Suppressor macrophage treated with lipopolysaccharide for 1 hour (primary cell): ENCODE measurements at regions not wholly inside any gene's neighbourhood (a gene's known extent, or its start where the extent isn't known, plus 50 kb on each side); places are given as distances from the start of the nearest gene placed in this dataset.

ENCODE experiments used
- DNase-seq, 3 donors: peaks; one replicate each; pipeline ENCODE4 v3.0.0-alpha.2; 2020 to 2022

DNA sequence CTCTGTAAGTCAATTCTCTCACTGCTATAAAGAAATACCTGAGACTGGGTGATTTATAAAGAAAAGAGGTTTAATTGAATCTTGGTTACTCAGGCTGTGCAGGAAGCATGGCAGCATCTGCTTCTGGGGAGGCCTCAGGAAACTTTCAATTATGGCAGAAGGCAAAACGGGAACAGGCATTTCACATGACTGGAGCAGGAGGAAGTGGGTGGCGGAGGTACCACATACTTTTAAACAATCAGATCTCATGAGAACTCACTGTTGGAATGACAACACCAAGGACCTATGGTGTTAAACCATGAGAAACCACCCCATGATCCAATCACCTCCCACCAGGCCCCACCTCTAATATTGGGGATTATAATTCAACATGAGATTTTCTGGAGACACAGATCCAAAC, 315.7 kb upstream of the NRP1 start:
- DNase-seq = peak; percentile 52 to 61 (median 58)

- peak in 2 of 3 donors; percentile 44 to 46 for DNase-seq
These were observed 308.6 kb upstream of the NRP1 start for GRCh38 chr10:33643042-33643441.

- DNase-seq = no peak
These were observed 304.4 kb upstream of the NRP1 start for GRCh38 chr10:33638891-33639290.

DNA sequence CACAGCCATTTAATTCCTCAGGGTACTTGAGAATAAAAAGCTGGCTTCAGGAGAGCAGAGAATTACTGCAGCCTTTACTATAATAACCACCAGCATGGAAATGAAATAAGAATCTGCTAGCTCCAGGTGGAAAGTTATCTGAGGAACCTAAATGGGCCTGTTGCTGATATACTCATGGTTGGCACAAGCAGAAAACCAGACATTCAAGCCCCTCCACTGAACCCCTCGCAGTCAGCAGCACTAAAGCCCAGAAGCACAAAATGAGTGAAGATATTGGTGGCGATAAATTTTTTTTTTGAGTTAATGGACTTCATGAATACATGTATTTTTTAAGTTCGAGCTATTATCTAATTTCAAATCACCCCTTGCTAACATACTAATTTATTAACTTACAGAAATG, 303.9 kb upstream of the NRP1 start:
- DNase-seq = no peak

- no peak for DNase-seq
These were observed 301.6 kb upstream of the NRP1 start for GRCh38 chr10:33635967-33636515.

DNA sequence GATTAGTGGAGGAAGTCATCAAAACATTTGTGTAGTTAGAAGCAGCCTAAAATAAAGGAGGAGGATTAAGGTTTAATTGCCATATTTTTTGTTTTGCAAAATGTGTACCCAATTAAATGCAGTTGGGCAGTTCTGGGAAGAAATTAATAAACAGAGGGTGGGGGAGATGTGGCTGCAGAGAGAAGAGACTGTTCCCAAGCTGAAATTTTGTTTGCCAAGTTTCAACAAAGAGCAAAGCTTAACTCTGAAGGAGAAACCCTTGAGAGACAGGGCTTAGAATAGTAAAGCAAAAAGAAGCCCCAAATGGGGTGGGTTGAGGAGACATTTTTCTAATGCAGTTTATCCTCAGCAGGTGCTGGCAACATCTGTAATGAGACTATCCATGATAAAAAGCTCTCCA, 298.0 kb upstream of the NRP1 start:
- DNase-seq = no peak

GRCh38 chr10:33631991-33632390, 297.5 kb upstream of the NRP1 start:
- DNase-seq = no peak

GRCh38 chr10:33630761-33631160, 296.3 kb upstream of the NRP1 start:
- DNase-seq = no peak

DNA sequence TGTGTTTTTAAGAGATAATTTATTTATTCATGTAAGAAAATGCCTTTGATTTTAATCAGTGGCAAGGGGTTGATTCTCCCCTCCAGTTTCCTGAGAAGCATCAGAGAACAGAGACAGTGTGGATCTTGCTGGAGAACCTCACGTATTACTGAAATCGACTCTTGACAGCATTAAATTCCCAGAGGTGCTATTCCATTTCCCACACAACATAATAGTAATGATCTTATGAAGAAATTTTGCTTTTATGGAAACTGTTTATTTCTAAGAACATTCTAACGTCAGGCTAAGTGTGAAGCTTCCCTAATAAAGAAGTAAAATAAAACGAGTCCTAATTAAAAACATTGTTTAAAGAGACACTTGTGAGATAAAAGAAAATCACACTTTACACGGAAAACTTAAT, 293.1 kb upstream of the NRP1 start:
- no peak for DNase-seq

- DNase-seq = no peak
These were observed 292.5 kb upstream of the NRP1 start for GRCh38 chr10:33626798-33627466.

GRCh38 chr10:33623669-33624068, 289.2 kb upstream of the NRP1 start:
- peak; percentile 16 to 32 (median 24) for DNase-seq

GRCh38 chr10:33621101-33621500, 286.6 kb upstream of the NRP1 start:
- peak; percentile 78 to 98 (median 93) for DNase-seq

DNA sequence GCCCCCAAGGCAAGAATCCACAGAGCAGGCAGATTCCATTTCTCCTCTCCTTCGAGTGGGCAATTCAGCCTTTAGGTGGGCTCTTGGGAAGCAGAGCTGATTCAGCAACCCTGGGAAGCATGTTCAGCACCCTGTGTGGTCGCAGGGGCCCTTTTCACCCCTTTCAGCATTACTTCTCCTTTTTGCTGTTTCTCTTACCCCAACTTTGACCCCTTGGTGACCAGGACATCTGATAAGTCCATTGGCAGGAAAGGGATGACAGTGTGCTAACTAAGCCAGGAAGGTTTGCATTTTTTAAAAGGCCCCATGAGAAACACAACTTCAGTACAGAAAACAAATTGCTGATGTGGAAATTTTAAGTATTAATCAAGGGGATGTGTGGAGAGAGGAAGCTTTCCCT, 283.7 kb upstream of the NRP1 start:
- DNase-seq = no peak

GRCh38 chr10:33617381-33618080, 283.1 kb upstream of the NRP1 start:
- no peak for DNase-seq

DNA sequence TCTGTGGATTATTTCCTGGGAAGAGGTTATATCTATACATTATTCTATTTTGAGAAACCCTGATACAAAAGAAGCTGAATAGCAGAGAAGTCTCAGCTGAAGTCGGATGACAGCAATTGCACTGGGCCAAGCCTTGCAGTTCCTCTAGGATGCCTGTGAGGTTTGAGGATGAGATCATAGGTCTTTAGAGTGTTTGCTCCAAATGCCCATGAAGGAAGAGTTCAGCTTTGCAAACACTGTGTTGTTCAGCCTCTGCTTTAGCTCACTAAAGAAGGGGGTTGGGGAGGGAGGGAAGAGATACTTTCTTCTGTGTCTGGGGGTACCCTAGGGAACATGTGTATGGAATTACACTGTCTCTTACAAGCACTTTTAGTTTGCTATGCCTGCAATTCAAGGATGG, 282.5 kb upstream of the NRP1 start:
- peak; percentile 46 to 66 (median 54) for DNase-seq

DNA sequence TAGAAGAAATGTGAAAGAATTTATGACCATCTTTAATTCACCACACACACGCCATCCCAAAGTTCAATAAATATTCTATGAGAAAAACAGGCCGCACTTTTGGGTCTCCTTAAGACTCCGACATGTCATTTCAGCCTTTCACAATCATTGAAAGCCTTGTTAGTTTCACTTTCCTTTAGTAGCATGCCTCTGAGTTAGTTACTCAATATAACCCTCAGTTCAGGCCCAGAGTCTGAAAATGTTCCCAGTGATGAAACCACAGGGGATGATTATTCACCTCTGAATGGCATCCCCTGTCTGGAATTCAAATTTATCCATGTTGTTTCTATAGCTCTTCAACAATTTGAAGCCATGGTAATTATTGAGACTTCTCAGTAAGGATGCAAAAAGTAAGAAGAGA, 278.1 kb upstream of the NRP1 start:
- DNase-seq = peak; percentile 77 to 93 (median 89)

DNA sequence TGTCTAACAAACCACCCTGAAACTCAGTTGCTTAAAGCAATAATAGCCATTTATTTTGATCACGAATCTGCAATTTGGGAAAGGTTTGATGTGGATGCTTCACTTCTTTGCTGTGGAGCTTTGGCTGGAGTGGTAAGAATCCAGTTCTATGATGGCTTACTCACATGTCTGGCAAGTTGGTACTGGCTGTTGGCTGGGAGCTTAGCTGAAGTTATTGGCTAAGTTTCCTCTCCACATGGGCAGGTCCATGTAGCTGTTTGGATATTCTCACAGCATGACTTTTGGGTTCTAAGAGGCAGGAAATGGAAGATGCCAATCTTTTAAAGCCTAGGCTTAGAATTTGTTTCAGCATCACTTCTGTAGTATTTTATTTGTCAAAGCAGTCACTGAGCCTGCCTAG, 277.6 kb upstream of the NRP1 start:
- peak in 2 of 3 donors; percentile 10 to 23 for DNase-seq

DNA sequence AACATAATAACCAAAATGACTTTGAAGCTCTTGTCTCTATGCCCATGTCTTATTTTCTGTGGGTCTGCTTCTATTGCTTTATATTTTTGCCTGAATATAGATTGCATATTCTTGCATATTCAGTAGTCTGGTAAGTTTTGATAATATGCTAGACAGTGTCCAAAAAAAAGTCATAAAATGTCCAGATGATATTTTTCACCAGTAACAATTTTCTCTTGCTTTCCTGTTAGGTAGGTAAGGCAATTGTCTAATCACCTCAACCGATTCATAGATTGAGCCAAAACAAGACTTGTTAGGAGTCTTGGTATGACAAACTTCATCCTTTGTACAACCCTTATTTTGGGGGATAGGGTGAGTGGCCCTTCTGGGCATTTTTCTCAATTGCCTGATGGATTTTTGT, 277.0 kb upstream of the NRP1 start:
- DNase-seq = no peak

DNA sequence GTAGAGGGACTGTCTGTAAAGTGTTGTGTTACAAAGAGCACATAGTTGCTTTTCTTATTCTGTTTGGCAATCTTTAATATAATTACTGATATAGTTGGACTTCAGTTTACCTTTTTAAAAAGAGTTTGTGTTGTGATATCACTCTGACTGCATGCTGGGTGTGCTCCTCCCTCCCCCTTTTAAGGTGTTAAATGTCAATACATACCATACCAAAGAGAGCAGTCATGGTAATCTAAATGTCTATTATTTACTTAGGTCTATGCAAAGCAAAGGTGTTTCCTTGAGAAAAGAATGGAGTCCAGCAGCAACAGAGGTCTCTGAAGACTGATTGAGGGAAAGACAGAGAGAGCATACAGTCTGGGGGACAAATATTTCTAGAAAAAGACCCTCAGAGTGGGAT, 275.1 kb upstream of the NRP1 start:
- no peak for DNase-seq

DNA sequence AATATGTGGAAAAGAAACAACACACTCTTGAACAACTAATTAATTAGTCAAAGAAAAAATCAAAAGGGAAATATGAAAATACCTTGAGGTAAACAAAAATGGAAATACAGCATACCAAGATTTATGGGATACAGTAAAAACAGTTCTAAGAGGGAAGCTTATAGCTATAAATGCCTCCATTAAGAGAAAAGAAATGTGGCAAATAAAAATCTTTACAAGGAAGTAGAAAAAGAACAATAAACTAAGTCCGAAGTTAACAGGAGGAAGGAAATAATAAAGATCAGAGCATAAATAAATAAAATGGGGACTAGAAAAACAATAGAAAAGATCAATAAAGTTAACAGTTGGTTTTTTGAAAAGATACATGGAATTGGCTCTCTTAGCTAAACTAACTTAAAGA, 267.8 kb upstream of the NRP1 start:
- no peak for DNase-seq

DNA sequence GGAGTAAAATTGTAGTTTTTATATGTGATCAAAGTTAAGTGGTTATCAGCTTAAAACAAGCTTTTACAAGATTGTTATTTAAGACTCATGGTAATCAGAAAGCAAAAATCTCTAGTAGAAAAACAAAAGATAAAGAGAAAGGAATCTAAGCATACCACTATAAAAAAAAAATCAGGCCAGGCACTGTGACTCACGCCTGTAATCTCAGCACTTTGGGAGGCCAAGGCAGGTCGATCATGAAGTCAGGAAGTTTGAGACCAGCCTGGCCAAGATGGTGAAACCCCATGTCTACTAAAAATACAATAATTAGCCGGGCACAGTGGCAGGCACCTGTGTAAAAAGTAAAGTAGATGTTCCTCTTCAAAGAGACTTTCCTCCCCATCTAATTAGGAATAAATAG, 265.9 kb upstream of the NRP1 start:
- no peak for DNase-seq

- no peak for DNase-seq
These were observed 262.0 kb upstream of the NRP1 start for GRCh38 chr10:33596422-33596821.

- no peak for DNase-seq
These were observed 260.0 kb upstream of the NRP1 start for GRCh38 chr10:33594475-33594874.

DNA sequence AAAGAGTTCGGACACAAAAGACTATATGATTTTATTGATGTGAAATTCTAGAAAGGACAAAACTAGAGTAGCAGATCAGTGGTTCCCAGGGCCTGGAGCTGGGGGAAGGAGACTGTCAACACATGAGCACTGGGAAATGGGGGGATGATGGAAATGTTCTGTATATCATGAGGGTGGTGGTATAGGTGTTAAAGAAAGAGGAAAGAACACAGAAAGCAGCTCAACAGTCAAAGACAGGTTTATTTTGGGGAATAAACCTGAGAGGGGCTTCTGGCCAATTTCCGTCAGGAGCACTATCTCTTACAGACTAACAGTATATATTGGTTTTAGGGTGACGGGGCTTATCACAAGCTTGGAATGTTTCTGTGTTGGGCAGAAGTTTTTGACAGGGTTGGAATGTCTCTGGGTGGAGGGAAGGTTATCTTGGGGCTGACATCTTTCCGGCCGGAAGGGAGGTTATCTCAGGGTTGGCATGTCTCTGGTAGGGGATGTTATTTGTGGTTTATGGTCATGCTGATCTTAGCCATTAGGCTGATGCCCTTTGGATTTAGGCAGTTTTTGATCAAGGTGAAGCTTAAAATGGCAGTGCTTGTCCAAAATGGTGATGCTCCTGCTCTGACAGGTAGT, 254.6 kb upstream of the NRP1 start:
- no peak for DNase-seq
